Ishikawa (cell line): ENCODE measurements at regions not wholly inside any gene's neighbourhood (a gene's known extent, or its start where the extent isn't known, plus 50 kb on each side); places are given as distances from the start of the nearest gene placed in this dataset.

ENCODE experiments used
- CEBPB ChIP-seq: IDR thresholded peaks from 2 replicates; pipeline ENCODE4 v1.6.1; 2012
- CREB1 ChIP-seq: IDR thresholded peaks from 2 replicates; pipeline ENCODE4 v1.6.1; 2012; ENCODE audit warnings: low read depth
- EGR1 ChIP-seq: IDR thresholded peaks from 2 replicates; pipeline ENCODE4 v1.6.1; 2012
- EP300 ChIP-seq: IDR thresholded peaks from 2 replicates; pipeline ENCODE4 v1.6.1; 2012; ENCODE audit warnings: borderline replicate concordance
- FOXM1 ChIP-seq: IDR thresholded peaks from 2 replicates; pipeline ENCODE4 v1.6.1; 2012; ENCODE audit warnings: low read depth, borderline replicate concordance
- MAX ChIP-seq: IDR thresholded peaks from 2 replicates; pipeline ENCODE4 v1.6.1; 2012
- NFIC ChIP-seq: IDR thresholded peaks from 2 replicates; pipeline ENCODE4 v1.6.1; 2012
- RAD21 ChIP-seq: IDR thresholded peaks from 2 replicates; pipeline ENCODE4 v1.6.1; 2012; ENCODE audit warnings: low read depth
- REST ChIP-seq: IDR thresholded peaks from 2 replicates; pipeline ENCODE4 v1.6.1; 2012; ENCODE audit warnings: low read depth, mild to moderate bottlenecking
- TAF1 ChIP-seq: IDR thresholded peaks from 2 replicates; pipeline ENCODE4 v1.6.1; 2012; ENCODE audit warnings: low read depth, mild to moderate bottlenecking
- TCF12 ChIP-seq: IDR thresholded peaks from 2 replicates; pipeline ENCODE4 v1.6.1; 2012; ENCODE audit warnings: low read depth
- TEAD4 ChIP-seq: IDR thresholded peaks from 2 replicates; pipeline ENCODE4 v1.6.1; 2012
- USF1 ChIP-seq: IDR thresholded peaks from 2 replicates; pipeline ENCODE4 v1.6.1; 2012
- YY1 ChIP-seq: IDR thresholded peaks from 2 replicates; pipeline ENCODE4 v1.6.1; 2012; ENCODE audit warnings: low read depth
- ZBTB7A ChIP-seq: IDR thresholded peaks from 2 replicates; pipeline ENCODE4 v1.6.1; 2012; ENCODE audit warnings: low read depth

- no peak for TF ChIP-seq CEBPB
- no peak for TF ChIP-seq TAF1
- no peak for TF ChIP-seq TCF12
- no peak for TF ChIP-seq FOXM1
These were observed 567.8 kb downstream of the TRIML1 start for GRCh38 chr4:188707036-188707435.

- no peak for TF ChIP-seq TEAD4
- TF ChIP-seq TAF1 = no peak
- no peak for TF ChIP-seq EGR1
- no peak for TF ChIP-seq NFIC
- no peak for TF ChIP-seq CEBPB
- no peak for TF ChIP-seq ZBTB7A
- TF ChIP-seq EP300 = no peak
- no peak for TF ChIP-seq MAX
- TF ChIP-seq USF1 = no peak
- no peak for TF ChIP-seq TCF12
- TF ChIP-seq RAD21 = no peak
- TF ChIP-seq YY1 = no peak
- no peak for TF ChIP-seq REST
- no peak for TF ChIP-seq CREB1
- TF ChIP-seq FOXM1 = no peak
These were observed 575.3 kb downstream of the TRIML1 start for GRCh38 chr4:188714501-188714900.

GRCh38 chr4:188714907-188715306 is 575.7 kb downstream of the TRIML1 start:
- TF ChIP-seq NFIC (no peak), TEAD4 (no peak), RAD21 (no peak), CEBPB (no peak), YY1 (no peak), TAF1 (no peak), FOXM1 (no peak), REST (no peak), TCF12 (no peak), ZBTB7A (no peak), USF1 (no peak), EGR1 (no peak)

GRCh38 chr4:188717661-188718060 is 578.4 kb downstream of the TRIML1 start:
- TF ChIP-seq NFIC = no peak

GRCh38 chr4:188719794-188720193 is 580.6 kb downstream of the TRIML1 start:
- TF ChIP-seq ZBTB7A (no peak), EP300 (no peak), EGR1 (no peak), TAF1 (no peak), CREB1 (no peak), TEAD4 (no peak), RAD21 (no peak), YY1 (no peak), NFIC (no peak), CEBPB (no peak), USF1 (no peak), TCF12 (no peak)

GRCh38 chr4:188722911-188723310 is 583.7 kb downstream of the TRIML1 start:
- TF ChIP-seq CEBPB (no peak), FOXM1 (no peak)

- no peak for TF ChIP-seq TEAD4
These were observed 588.5 kb downstream of the TRIML1 start for GRCh38 chr4:188727746-188728145.

- no peak for TF ChIP-seq FOXM1
- TF ChIP-seq NFIC = no peak
- TF ChIP-seq EP300 = no peak
- TF ChIP-seq REST = no peak
- TF ChIP-seq USF1 = no peak
- TF ChIP-seq YY1 = no peak
- TF ChIP-seq TCF12 = no peak
- TF ChIP-seq MAX = no peak
- TF ChIP-seq TAF1 = no peak
- no peak for TF ChIP-seq CEBPB
- no peak for TF ChIP-seq TEAD4
- TF ChIP-seq CREB1 = no peak
- TF ChIP-seq RAD21 = no peak
- TF ChIP-seq EGR1 = no peak
- TF ChIP-seq ZBTB7A = no peak
These were observed 589.1 kb downstream of the TRIML1 start for GRCh38 chr4:188728359-188728758.
